Endothelial cell of umbilical vein (primary cell): ENCODE measurements at regions not wholly inside any gene's neighbourhood (a gene's known extent, or its start where the extent isn't known, plus 50 kb on each side); places are given as distances from the start of the nearest gene placed in this dataset.

Experiments used
- BruUV-seq: library from RNA; stranded (reverse); fragments of 400-500 nt; replicated peaks from 2 replicates; lab custom pipeline; 2021; lab: Mats Ljungman, UMichigan
- CTCF ChIA-PET: fragments of 300-600, 350-600 bp; sonication (Branson Sonifier 250); formaldehyde crosslinking; loops from one replicate; lab custom pipeline; 2021; ENCODE audit warnings: antibody characterized with exemption, inconsistent platforms; lab: Charles Lee
- POLR2A ChIA-PET: fragments of 300-600, 350-600 bp; sonication (Branson Sonifier 250); formaldehyde crosslinking; loops from one replicate; lab custom pipeline; 2021; ENCODE audit warnings: antibody characterized with exemption, inconsistent platforms; lab: Charles Lee
- DNase-seq: peaks from one replicate; pipeline ENCODE4 v3.0.0-alpha.2; 2011; ENCODE audit warnings: low read depth, low spot score
- FAIRE-seq: peaks from 2 replicates; lab custom pipeline; 2011; peaks lifted over from hg19 to GRCh38; lab: Jason Lieb, UNC
- H2AFZ ChIP-seq: 2 replicates; pipeline ENCODE4 v1.6.0; 2012; ENCODE audit warnings: low read depth, low read length, control low read depth, inconsistent platforms
- H3K27ac ChIP-seq: 2 replicates; pipeline ENCODE4 v1.5.1; 2011; ENCODE audit warnings: low read depth, mild to moderate bottlenecking, control low read depth, low read length, moderate library complexity; ENCODE audit not compliant: insufficient read depth
- H3K27me3 ChIP-seq, 2 experiments: 2 replicates each; pipeline versions ENCODE4 v1.6.0 to v1.6.1; 2011; ENCODE audit warnings: low read length in 2 of 2, mixed read lengths in 1 of 2; ENCODE audit not compliant: control insufficient read depth in 2 of 2, insufficient read depth in 2 of 2
- H3K36me3 ChIP-seq, 2 experiments: 2 replicates in 1 of 2; 3 replicates in 1 of 2; pipeline ENCODE4 v1.5.1; 2011; ENCODE audit warnings: low read length in 2 of 2, mild to moderate bottlenecking in 1 of 2, moderate library complexity in 1 of 2; ENCODE audit not compliant: control insufficient read depth in 2 of 2, insufficient read depth in 2 of 2; ENCODE audit errors: extremely low read depth in 1 of 2
- H3K4me1 ChIP-seq: 3 replicates; pipeline ENCODE4 v1.5.1; 2011; ENCODE audit warnings: mild to moderate bottlenecking, low read length; ENCODE audit not compliant: control insufficient read depth, insufficient read depth; ENCODE audit errors: extremely low read depth
- H3K4me2 ChIP-seq: 2 replicates; pipeline ENCODE4 v1.6.1; 2011; ENCODE audit warnings: low read length, control low read depth, mixed read lengths; ENCODE audit not compliant: insufficient read depth
- H3K4me3 ChIP-seq, 3 experiments: fragments of 200-600 bp in 1 of 3; sonication (generic), shearing (Covaris generic) in 1 of 3; replicated peaks in 1 of 3; 2 replicates each; pipeline ENCODE4 v1.5.1; 2011 to 2016; ENCODE audit warnings: control low read depth in 3 of 3, low read length in 3 of 3, mild to moderate bottlenecking in 2 of 3, inconsistent platforms in 1 of 3, low read depth in 1 of 3, moderate library complexity in 1 of 3; ENCODE audit not compliant: insufficient read depth in 1 of 3
- H3K79me2 ChIP-seq: 2 replicates; pipeline ENCODE4 v1.6.0; 2012; ENCODE audit warnings: low read length, inconsistent platforms; ENCODE audit not compliant: control insufficient read depth, insufficient read depth
- H3K9ac ChIP-seq: replicated peaks from 2 replicates; pipeline ENCODE3; 2011; ENCODE audit warnings: low read length, control low read depth; ENCODE audit not compliant: insufficient read depth; ENCODE audit errors: extremely low read depth
- H3K9me1 ChIP-seq: replicated peaks from 3 replicates; pipeline ENCODE4 v1.6.0; 2011; ENCODE audit warnings: mild to moderate bottlenecking, low read length; ENCODE audit not compliant: control insufficient read depth, insufficient read depth; ENCODE audit errors: extremely low read depth
- H3K9me3 ChIP-seq: replicated peaks from 2 replicates; pipeline ENCODE4 v1.5.1; 2012; ENCODE audit warnings: low read length, inconsistent platforms; ENCODE audit not compliant: control insufficient read depth, insufficient read depth
- H4K20me1 ChIP-seq: replicated peaks from 2 replicates; pipeline ENCODE3; 2011; ENCODE audit warnings: mild to moderate bottlenecking, low read length; ENCODE audit not compliant: control insufficient read depth, insufficient read depth; ENCODE audit errors: extremely low read depth
- EZH2 ChIP-seq: IDR thresholded peaks from 2 replicates; pipeline ENCODE4 v1.6.1; 2012; ENCODE audit warnings: borderline replicate concordance, low read depth, mild to moderate bottlenecking, moderate library complexity, low read length, inconsistent platforms; ENCODE audit not compliant: severe bottlenecking
- FOS ChIP-seq: IDR thresholded peaks from 2 replicates; pipeline ENCODE4 v1.6.1; 2011; ENCODE audit warnings: mild to moderate bottlenecking, low read length, moderate library complexity, borderline replicate concordance; ENCODE audit not compliant: insufficient read depth
- JUN ChIP-seq: IDR thresholded peaks from 2 replicates; pipeline ENCODE4 v1.6.1; 2011; ENCODE audit warnings: borderline replicate concordance, low read depth; ENCODE audit not compliant: insufficient read length, insufficient read depth
- MYC ChIP-seq: IDR thresholded peaks from one replicate; pipeline ENCODE4 v1.6.1; 2011; ENCODE audit warnings: mild to moderate bottlenecking, low read depth, low read length
- POLR2AphosphoS5 ChIP-seq: IDR thresholded peaks from 2 replicates; pipeline ENCODE4 v1.6.1; 2012; ENCODE audit warnings: low read depth, mild to moderate bottlenecking, control low read depth, low read length, moderate library complexity; ENCODE audit not compliant: insufficient read depth
- dilution Hi-C: fragments of 300-500 bp; cut with MboI; formaldehyde crosslinking; loops from one replicate; pipeline ENCODE4 v1.15.0; 2019; ENCODE audit warnings: low sequenced_read_pairs; ENCODE audit not compliant: extremely low pct_ligation_motif_present
- intact Hi-C: fragments of 100-400 bp; cut with micrococcal nuclease; formaldehyde crosslinking; loops from one replicate; pipeline ENCODE4 v1.10.0; 2022
- TF ChIP-seq, protein P1 (sequence below), 2 donors: IDR thresholded peaks; 1 replicate in 1 of 2; 2 replicates in 1 of 2; pipeline ENCODE4 v1.5.1; 2011; ENCODE audit warnings: low read length in 2 of 2, mild to moderate bottlenecking in 2 of 2, moderate library complexity in 2 of 2, control low read depth in 1 of 2, inconsistent platforms in 1 of 2, low read depth in 1 of 2; ENCODE audit not compliant: insufficient read depth in 1 of 2; ENCODE audit errors: extremely low read depth in 1 of 2
- TF ChIP-seq, protein P2 (sequence below): IDR thresholded peaks from 2 replicates; pipeline ENCODE4 v1.6.1; 2011; ENCODE audit not compliant: insufficient read depth, insufficient read length

DNA sequence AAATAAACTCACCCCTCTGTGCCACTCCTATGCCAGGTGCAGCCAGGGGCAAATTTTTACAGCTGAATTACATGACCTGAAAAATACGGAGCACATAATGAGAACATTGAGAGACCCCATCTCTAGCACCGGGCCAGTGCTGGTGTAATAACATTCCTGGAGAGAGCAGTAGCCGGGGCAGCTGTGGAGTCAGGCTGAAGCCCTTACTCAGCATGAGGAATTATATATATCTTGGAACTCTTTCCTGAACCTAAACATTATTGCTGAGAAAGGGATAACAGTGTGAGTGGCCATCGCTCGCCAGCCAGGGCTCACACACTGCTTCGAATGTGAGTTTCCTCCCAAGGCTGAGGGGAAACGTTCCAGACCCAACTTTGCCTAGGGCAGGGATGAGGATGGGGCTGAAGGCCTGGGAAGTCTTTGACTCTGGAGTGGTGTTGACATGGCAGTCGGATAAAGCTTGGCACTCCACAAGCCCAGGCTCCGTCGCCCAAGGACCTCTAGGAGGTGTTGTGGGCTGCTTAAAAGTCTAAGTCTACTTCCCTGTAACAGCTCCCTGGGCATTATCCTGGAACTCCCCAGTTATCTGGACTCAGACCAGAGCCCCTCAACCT is 269.8 kb downstream of the CDC5L start:
- CTCF ChIA-PET = interaction anchor here (1.3 to 7.9 kb wide), 6 partner anchors 11 to 1266 kb away, joined by 3 to 302 read pairs (median 76); no protein-coding TSS in a partner anchor
- no TSS peak for BruUV-seq
- FAIRE-seq = no peak

More for the DNA sequence above, 269.8 kb downstream of the CDC5L start:
- POLR2A ChIA-PET = no interaction called here
- no peak overlapping the region for H3K9ac ChIP-seq
- H3K27me3 ChIP-seq = peaks cover 11 to 25% of the 10 kb centered on the region in 2 experiments
- intact Hi-C loops = loop anchor here (10.0 kb wide), 1 partner anchor 427 kb away; no protein-coding TSS in a partner anchor
- H3K4me2 ChIP-seq = no peak overlapping the region
- H3K9me1 ChIP-seq = no peaks in the 10 kb centered on the region
- no peak overlapping the region for H2AFZ ChIP-seq
- dilution Hi-C loops = no loop called here
- H3K36me3 ChIP-seq = no peaks in the 10 kb centered on the region
- TF ChIP-seq, protein P1, sequence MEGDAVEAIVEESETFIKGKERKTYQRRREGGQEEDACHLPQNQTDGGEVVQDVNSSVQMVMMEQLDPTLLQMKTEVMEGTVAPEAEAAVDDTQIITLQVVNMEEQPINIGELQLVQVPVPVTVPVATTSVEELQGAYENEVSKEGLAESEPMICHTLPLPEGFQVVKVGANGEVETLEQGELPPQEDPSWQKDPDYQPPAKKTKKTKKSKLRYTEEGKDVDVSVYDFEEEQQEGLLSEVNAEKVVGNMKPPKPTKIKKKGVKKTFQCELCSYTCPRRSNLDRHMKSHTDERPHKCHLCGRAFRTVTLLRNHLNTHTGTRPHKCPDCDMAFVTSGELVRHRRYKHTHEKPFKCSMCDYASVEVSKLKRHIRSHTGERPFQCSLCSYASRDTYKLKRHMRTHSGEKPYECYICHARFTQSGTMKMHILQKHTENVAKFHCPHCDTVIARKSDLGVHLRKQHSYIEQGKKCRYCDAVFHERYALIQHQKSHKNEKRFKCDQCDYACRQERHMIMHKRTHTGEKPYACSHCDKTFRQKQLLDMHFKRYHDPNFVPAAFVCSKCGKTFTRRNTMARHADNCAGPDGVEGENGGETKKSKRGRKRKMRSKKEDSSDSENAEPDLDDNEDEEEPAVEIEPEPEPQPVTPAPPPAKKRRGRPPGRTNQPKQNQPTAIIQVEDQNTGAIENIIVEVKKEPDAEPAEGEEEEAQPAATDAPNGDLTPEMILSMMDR (IDR thresholded peaks at IDR 0.05; ENCODE audit: extremely low read depth in 1 of 2, insufficient read depth in 1 of 2, low read depth in 1 of 2, low read length in 2 of 2) = no peak
- TF ChIP-seq, protein P2, sequence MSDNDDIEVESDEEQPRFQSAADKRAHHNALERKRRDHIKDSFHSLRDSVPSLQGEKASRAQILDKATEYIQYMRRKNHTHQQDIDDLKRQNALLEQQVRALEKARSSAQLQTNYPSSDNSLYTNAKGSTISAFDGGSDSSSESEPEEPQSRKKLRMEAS = no peak
- TF ChIP-seq POLR2AphosphoS5 (no peak), MYC (no peak), JUN (no peak), FOS (no peak), EZH2 (no peak)
- no peaks in the 10 kb centered on the region for H3K79me2 ChIP-seq
- H3K9me3 ChIP-seq = no peaks in the 10 kb centered on the region
- no peak for DNase-seq
- no peak overlapping the region for H3K27ac ChIP-seq
- no peaks in the 10 kb centered on the region for H4K20me1 ChIP-seq
- no peaks in the 10 kb centered on the region for H3K4me1 ChIP-seq
- no peak overlapping the region for H3K4me3 ChIP-seq
